GM12891 (cell line): ENCODE measurements at regions not wholly inside any gene's neighbourhood (a gene's known extent, or its start where the extent isn't known, plus 50 kb on each side); places are given as distances from the start of the nearest gene placed in this dataset.

ENCODE experiments used
- POLR2A ChIP-seq: IDR thresholded peaks from 2 replicates; pipeline ENCODE4 v1.6.1; 2011; ENCODE audit warnings: low read depth, low read length, control low read depth
- POLR2AphosphoS5 ChIP-seq: IDR thresholded peaks from 2 replicates; pipeline ENCODE4 v1.6.1; 2011; ENCODE audit warnings: low read depth, low read length, control low read depth
- TAF1 ChIP-seq: IDR thresholded peaks from 2 replicates; pipeline ENCODE4 v1.6.1; 2011; ENCODE audit warnings: low read depth, low read length, control low read depth

DNA sequence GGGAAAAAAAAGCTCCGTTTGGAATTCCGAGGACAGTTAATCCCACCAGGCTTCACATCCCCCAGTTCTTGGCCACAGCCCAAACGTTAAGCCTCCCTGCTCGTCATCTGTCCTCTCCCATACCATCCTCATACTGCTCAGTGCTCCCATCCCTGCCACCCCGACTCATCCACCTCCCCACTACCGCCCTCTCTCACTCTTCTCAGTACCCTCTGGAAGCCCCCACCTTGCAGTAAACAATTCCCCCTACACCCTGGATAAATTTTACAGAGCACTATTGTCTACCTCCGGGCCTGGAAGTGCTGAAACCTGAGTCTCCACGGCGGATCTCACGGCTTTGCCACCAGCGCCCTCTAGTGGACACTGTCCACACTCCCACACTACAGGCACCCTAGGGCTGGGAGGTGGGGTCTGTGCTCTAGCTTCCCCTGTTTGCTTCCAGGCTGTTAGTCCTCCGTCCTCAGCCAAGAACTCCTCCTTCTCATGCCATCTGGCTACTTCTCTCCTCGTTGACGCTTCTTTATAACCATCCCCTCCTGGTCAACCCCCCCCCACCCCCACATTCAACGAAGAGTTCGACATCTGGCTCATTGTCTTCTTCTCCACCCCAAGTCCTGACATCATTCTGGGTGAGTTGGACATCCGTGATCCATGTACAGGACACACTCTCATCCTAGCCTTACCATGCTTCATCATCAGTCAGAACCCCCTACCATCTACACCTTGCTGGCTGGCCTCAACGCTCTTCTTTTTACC is 54.5 kb downstream of the RTL9 start:
- TF ChIP-seq TAF1 (no peak), POLR2A (no peak), POLR2AphosphoS5 (no peak)
